Daoy (cell line): ENCODE measurements at regions not wholly inside any gene's neighbourhood (a gene's known extent, or its start where the extent isn't known, plus 50 kb on each side); places are given as distances from the start of the nearest gene placed in this dataset.
"Not testable (repeated sequence)": the region's sequence is repeated elsewhere in the genome, so short reads cannot be mapped to it uniquely, and the experiment has no call there.

ENCODE experiments used
- DNase-seq: peaks from one replicate; pipeline ENCODE4 v3.0.0-alpha.2; 2015; ENCODE audit warnings: low read depth

DNA sequence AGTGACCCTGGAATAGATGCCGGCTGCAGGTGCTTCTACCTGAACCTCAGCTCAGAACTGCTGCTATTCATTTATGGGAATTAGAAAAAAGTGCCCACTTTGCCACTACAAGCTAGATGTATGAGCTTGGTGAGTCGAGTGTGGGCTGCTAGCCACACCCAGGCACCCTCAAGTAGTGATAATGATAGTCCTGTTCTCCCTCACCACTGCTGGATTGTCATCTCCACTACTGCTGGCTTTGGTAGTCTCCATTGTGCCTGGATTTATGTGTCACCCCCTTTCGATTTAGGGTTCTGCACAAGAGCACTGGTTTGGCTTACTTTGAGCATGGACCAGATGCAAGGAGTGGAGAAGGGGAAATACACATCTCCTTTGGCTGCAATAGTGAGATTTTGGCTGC, 73.0 kb upstream of the N4BP1 start:
- no peak for DNase-seq

- DNase-seq, result no peak
Measured at GRCh38 chr16:48681520-48681919, 71.5 kb upstream of the N4BP1 start.

DNA sequence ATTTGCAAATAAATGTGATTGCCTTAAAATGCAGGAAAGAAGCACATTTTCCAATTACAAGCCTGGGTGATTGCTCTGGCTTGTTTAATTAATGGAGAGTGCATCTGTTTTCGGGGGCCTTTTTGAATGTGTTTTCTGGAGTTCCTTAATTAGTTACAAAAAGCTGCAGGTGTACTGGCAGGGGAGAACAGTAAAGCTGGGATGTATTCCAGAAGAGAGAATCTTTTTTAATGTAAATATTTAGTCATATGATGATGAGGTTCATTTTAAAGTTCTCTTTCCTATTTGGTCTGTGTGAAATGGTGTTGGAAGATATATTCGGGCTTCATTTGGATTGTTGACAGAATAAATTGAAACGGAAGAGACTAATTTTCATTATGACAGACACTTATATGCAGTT, 70.9 kb upstream of the N4BP1 start:
- DNase-seq, result no peak

DNA sequence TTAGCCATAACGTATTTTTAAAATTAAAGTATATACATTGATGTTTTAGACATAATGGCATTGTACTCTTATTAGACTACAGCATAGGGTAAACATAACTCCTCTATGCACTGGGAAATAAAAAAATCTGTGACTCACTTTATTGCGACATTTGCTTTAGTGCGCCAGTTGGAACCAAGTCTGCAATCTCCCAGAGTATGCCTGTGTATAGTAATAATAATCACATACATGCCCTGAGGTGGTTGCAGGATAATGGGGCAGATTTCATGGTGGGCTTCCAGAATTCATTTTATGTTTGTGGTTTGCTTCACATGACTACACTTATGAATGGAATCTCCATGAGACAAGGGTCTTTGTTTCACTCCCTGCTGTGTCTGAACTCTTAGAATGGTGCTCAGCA, 66.9 kb upstream of the N4BP1 start:
- DNase-seq, result no peak

DNA sequence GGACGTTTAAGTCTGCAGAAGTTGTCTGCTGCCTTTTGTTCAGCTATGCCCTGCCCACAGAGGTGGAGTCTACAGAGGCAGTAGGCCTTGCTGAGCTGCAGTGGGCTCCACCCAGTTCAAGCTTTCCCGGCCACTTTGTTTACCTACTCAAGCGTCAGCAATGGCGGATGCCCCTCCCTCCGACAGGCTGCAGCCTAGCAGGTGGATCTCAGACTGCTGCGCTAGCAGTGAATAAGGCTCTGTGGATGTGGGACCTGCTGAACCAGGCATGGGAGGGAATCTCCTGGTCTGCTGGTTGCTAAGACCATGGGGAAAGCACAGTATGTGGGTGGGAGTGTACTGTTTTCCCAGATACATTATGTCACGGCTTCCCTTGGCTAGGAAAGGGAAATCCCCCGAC, 58.2 kb upstream of the N4BP1 start:
- DNase-seq, result not testable (repeated sequence)

GRCh38 chr16:48659940-48660339, 50.0 kb upstream of the N4BP1 start:
- DNase-seq, result no peak
